ENCODE measurements at regions not wholly inside any gene's neighbourhood (a gene's known extent, or its start where the extent isn't known, plus 50 kb on each side); places are given as distances from the start of the nearest gene placed in this dataset.

GRCh38 chr3:24944805-24945520 is 450.3 kb upstream of the THRB start:
- H3K4me1 ChIP-seq (ENCODE audit: control insufficient read depth, insufficient read depth, low read length) = no peaks in the 10 kb centered on the region
- H3K36me3 ChIP-seq (ENCODE audit: control insufficient read depth in 2 of 2, insufficient read depth in 1 of 2, low read length in 2 of 2) = no peaks in the 10 kb centered on the region
- ChIA-PET POLR2A (no interaction called here), CTCF (no interaction called here)
- H3K27ac ChIP-seq (ENCODE audit: extremely low read depth, low read depth, low read length) = no peak overlapping the region
- H3K4me3 ChIP-seq (ENCODE audit: low read depth, low read length) = no peak overlapping the region
- TF ChIP-seq ZFP41 (tag by site-specific recombination; IDR thresholded peaks at IDR 0.05; ENCODE audit: borderline replicate concordance) (no peak), ZNF639 (tag by site-specific recombination; IDR thresholded peaks at IDR 0.05) (no peak), PRDM1 (tag by site-specific recombination; IDR thresholded peaks at IDR 0.05) (no peak), ZNF146 (tag by site-specific recombination; IDR thresholded peaks at IDR 0.05) (no peak), ZNF501 (tag by site-specific recombination; IDR thresholded peaks at IDR 0.05) (no peak), KLF8 (tag by site-specific recombination; IDR thresholded peaks at IDR 0.05) (no peak), ZNF266 (tag by site-specific recombination; IDR thresholded peaks at IDR 0.05; ENCODE audit: low read depth) (no peak), ZNF324 (tag by site-specific recombination; IDR thresholded peaks at IDR 0.05) (no peak), ZNF571 (tag by site-specific recombination; IDR thresholded peaks at IDR 0.05) (no peak), ZNF19 (tag by site-specific recombination; IDR thresholded peaks at IDR 0.05; ENCODE audit: low read depth) (no peak), ZNF398 (tag by site-specific recombination; IDR thresholded peaks at IDR 0.05) (no peak), ZNF768 (tag by site-specific recombination; IDR thresholded peaks at IDR 0.05) (no peak), ZSCAN4 (tag by site-specific recombination; IDR thresholded peaks at IDR 0.05) (no peak), SP2 (tag by site-specific recombination; IDR thresholded peaks at IDR 0.05) (no peak), MEIS1 (CRISPR knock-in tag; IDR thresholded peaks at IDR 0.05; ENCODE audit: borderline replicate concordance) (no peak), ZFP69B (tag by site-specific recombination; IDR thresholded peaks at IDR 0.05) (no peak), FEZF1 (tag by site-specific recombination; IDR thresholded peaks at IDR 0.05) (no peak), KLF10 (tag by site-specific recombination; IDR thresholded peaks at IDR 0.05) (no peak)
- no peaks in the 10 kb centered on the region for H3K9me3 ChIP-seq (ENCODE audit: control insufficient read depth, insufficient read depth, low read depth, low read length)

GRCh38 chr3:24945563-24945962 is 450.9 kb upstream of the THRB start:
- CTCF ChIA-PET = no interaction called here
- no peaks in the 10 kb centered on the region for H3K9me3 ChIP-seq (ENCODE audit: control insufficient read depth, insufficient read depth, low read depth, low read length)
- H3K4me3 ChIP-seq (ENCODE audit: low read depth, low read length) = no peak overlapping the region
- H3K36me3 ChIP-seq (ENCODE audit: control insufficient read depth in 2 of 2, insufficient read depth in 1 of 2, low read length in 2 of 2) = no peaks in the 10 kb centered on the region
- no peak for TF ChIP-seq ZNF223 (tag by site-specific recombination; IDR thresholded peaks at IDR 0.05)
- TF ChIP-seq CTCF (tag by site-specific recombination; IDR thresholded peaks at IDR 0.05) = no peak
- POLR2A ChIA-PET = no interaction called here
- no peaks in the 10 kb centered on the region for H3K4me1 ChIP-seq (ENCODE audit: control insufficient read depth, insufficient read depth, low read length)
- H3K27ac ChIP-seq (ENCODE audit: extremely low read depth, low read depth, low read length) = no peak overlapping the region

All from HEK293 (cell line).